ENCODE measurements at regions not wholly inside any gene's neighbourhood (a gene's known extent, or its start where the extent isn't known, plus 50 kb on each side); places are given as distances from the start of the nearest gene placed in this dataset.

GRCh38 chr9:2303056-2303455, 287.9 kb downstream of the SMARCA2 start:
- Histone ChIP-seq H3K27ac (ENCODE audit: insufficient read depth, low read depth, low read length, poor library complexity, severe bottlenecking) (no peak overlapping the region), H3K4me1 (ENCODE audit: control insufficient read depth, insufficient read depth, low read length) (no peaks in the 10 kb centered on the region), H3K4me3 (ENCODE audit: insufficient read depth, low read depth, low read length) (no peak overlapping the region), H3K36me3 (ENCODE audit: control insufficient read depth, insufficient read depth, low read length) (no peaks in the 10 kb centered on the region), H3K9me3 (ENCODE audit: control insufficient read depth, low read length) (no peaks in the 10 kb centered on the region), H3K27me3 (ENCODE audit: control insufficient read depth, insufficient read depth, low read length, poor library complexity, severe bottlenecking) (no peaks in the 10 kb centered on the region)
- 94 to 96% methylated on average over 3 of the region's 3 CpGs for WGBS, 2 experiments

- Histone ChIP-seq H3K27ac (ENCODE audit: insufficient read depth, low read depth, low read length, poor library complexity, severe bottlenecking) (no peak overlapping the region), H3K9me3 (ENCODE audit: control insufficient read depth, low read length) (peaks cover 2% of the 10 kb centered on the region), H3K4me3 (ENCODE audit: insufficient read depth, low read depth, low read length) (no peak overlapping the region), H3K4me1 (ENCODE audit: control insufficient read depth, insufficient read depth, low read length) (no peaks in the 10 kb centered on the region), H3K27me3 (ENCODE audit: control insufficient read depth, insufficient read depth, low read length, poor library complexity, severe bottlenecking) (no peaks in the 10 kb centered on the region), H3K36me3 (ENCODE audit: control insufficient read depth, insufficient read depth, low read length) (no peaks in the 10 kb centered on the region)
- WGBS, 2 experiments: 62 to 70% methylated on average over 4 of the region's 4 CpGs
These were observed 292.3 kb downstream of the SMARCA2 start for GRCh38 chr9:2307480-2307879.

GRCh38 chr9:2311920-2312319, 296.8 kb downstream of the SMARCA2 start:
- Histone ChIP-seq H3K27ac (ENCODE audit: insufficient read depth, low read depth, low read length, poor library complexity, severe bottlenecking) (no peak overlapping the region), H3K4me1 (ENCODE audit: control insufficient read depth, insufficient read depth, low read length) (no peaks in the 10 kb centered on the region), H3K9me3 (ENCODE audit: control insufficient read depth, low read length) (peaks cover 2% of the 10 kb centered on the region)

GRCh38 chr9:2313512-2313911, 298.4 kb downstream of the SMARCA2 start:
- Histone ChIP-seq H3K36me3 (ENCODE audit: control insufficient read depth, insufficient read depth, low read length) (no peaks in the 10 kb centered on the region), H3K9me3 (ENCODE audit: control insufficient read depth, low read length) (peaks cover 2% of the 10 kb centered on the region), H3K4me1 (ENCODE audit: control insufficient read depth, insufficient read depth, low read length) (no peaks in the 10 kb centered on the region), H3K27me3 (ENCODE audit: control insufficient read depth, insufficient read depth, low read length, poor library complexity, severe bottlenecking) (no peaks in the 10 kb centered on the region), H3K4me3 (ENCODE audit: insufficient read depth, low read depth, low read length) (no peak overlapping the region), H3K27ac (ENCODE audit: insufficient read depth, low read depth, low read length, poor library complexity, severe bottlenecking) (no peak overlapping the region)
- WGBS, 2 experiments: 93 to 94% methylated on average over 1 of the region's 1 CpG

More at GRCh38 chr9:2311920-2312319, 296.8 kb downstream of the SMARCA2 start:
- H3K4me3 ChIP-seq (ENCODE audit: insufficient read depth, low read depth, low read length): no peak overlapping the region
- no peaks in the 10 kb centered on the region for H3K36me3 ChIP-seq (ENCODE audit: control insufficient read depth, insufficient read depth, low read length)
- H3K27me3 ChIP-seq (ENCODE audit: control insufficient read depth, insufficient read depth, low read length, poor library complexity, severe bottlenecking): no peaks in the 10 kb centered on the region

- 86 to 90% methylated on average over 1 of the region's 1 CpG for WGBS, 2 experiments
- no peaks in the 10 kb centered on the region for H3K4me1 ChIP-seq (ENCODE audit: control insufficient read depth, insufficient read depth, low read length)
- no peaks in the 10 kb centered on the region for H3K27me3 ChIP-seq (ENCODE audit: control insufficient read depth, insufficient read depth, low read length, poor library complexity, severe bottlenecking)
- no peaks in the 10 kb centered on the region for H3K9me3 ChIP-seq (ENCODE audit: control insufficient read depth, low read length)
- H3K36me3 ChIP-seq (ENCODE audit: control insufficient read depth, insufficient read depth, low read length): no peaks in the 10 kb centered on the region
- no peak overlapping the region for H3K27ac ChIP-seq (ENCODE audit: insufficient read depth, low read depth, low read length, poor library complexity, severe bottlenecking)
- H3K4me3 ChIP-seq (ENCODE audit: insufficient read depth, low read depth, low read length): no peak overlapping the region
These were observed 302.4 kb downstream of the SMARCA2 start for GRCh38 chr9:2317591-2317990.

- WGBS, 2 experiments: 86 to 94% methylated on average over 1 of the region's 1 CpG
- H3K9me3 ChIP-seq (ENCODE audit: control insufficient read depth, low read length): no peaks in the 10 kb centered on the region
- no peak overlapping the region for H3K27ac ChIP-seq (ENCODE audit: insufficient read depth, low read depth, low read length, poor library complexity, severe bottlenecking)
These were observed 302.2 kb upstream of the VLDLR start for GRCh38 chr9:2319421-2319820.

GRCh38 chr9:2320114-2320513, 301.5 kb upstream of the VLDLR start:
- no peak overlapping the region for H3K4me3 ChIP-seq (ENCODE audit: insufficient read depth, low read depth, low read length)
- WGBS, 2 experiments: 91 to 95% methylated on average over 5 of the region's 5 CpGs
- H3K27me3 ChIP-seq (ENCODE audit: control insufficient read depth, insufficient read depth, low read length, poor library complexity, severe bottlenecking): no peaks in the 10 kb centered on the region
- no peak overlapping the region for H3K27ac ChIP-seq (ENCODE audit: insufficient read depth, low read depth, low read length, poor library complexity, severe bottlenecking)
- H3K9me3 ChIP-seq (ENCODE audit: control insufficient read depth, low read length): no peaks in the 10 kb centered on the region
- H3K36me3 ChIP-seq (ENCODE audit: control insufficient read depth, insufficient read depth, low read length): no peaks in the 10 kb centered on the region
- H3K4me1 ChIP-seq (ENCODE audit: control insufficient read depth, insufficient read depth, low read length): no peaks in the 10 kb centered on the region

More at GRCh38 chr9:2319421-2319820, 302.2 kb upstream of the VLDLR start:
- Histone ChIP-seq H3K36me3 (ENCODE audit: control insufficient read depth, insufficient read depth, low read length) (no peaks in the 10 kb centered on the region), H3K4me3 (ENCODE audit: insufficient read depth, low read depth, low read length) (no peak overlapping the region), H3K27me3 (ENCODE audit: control insufficient read depth, insufficient read depth, low read length, poor library complexity, severe bottlenecking) (no peaks in the 10 kb centered on the region), H3K4me1 (ENCODE audit: control insufficient read depth, insufficient read depth, low read length) (no peaks in the 10 kb centered on the region)

- Histone ChIP-seq H3K4me1 (ENCODE audit: control insufficient read depth, insufficient read depth, low read length) (no peaks in the 10 kb centered on the region), H3K9me3 (ENCODE audit: control insufficient read depth, low read length) (no peaks in the 10 kb centered on the region), H3K36me3 (ENCODE audit: control insufficient read depth, insufficient read depth, low read length) (no peaks in the 10 kb centered on the region), H3K27me3 (ENCODE audit: control insufficient read depth, insufficient read depth, low read length, poor library complexity, severe bottlenecking) (no peaks in the 10 kb centered on the region), H3K27ac (ENCODE audit: insufficient read depth, low read depth, low read length, poor library complexity, severe bottlenecking) (no peak overlapping the region), H3K4me3 (ENCODE audit: insufficient read depth, low read depth, low read length) (no peak overlapping the region)
- WGBS, 2 experiments: 72 to 75% methylated on average over 2 of the region's 2 CpGs
These were observed 301.0 kb upstream of the VLDLR start for GRCh38 chr9:2320632-2321031.

GRCh38 chr9:2321523-2322148, 300.0 kb upstream of the VLDLR start:
- Histone ChIP-seq H3K4me3 (ENCODE audit: insufficient read depth, low read depth, low read length) (no peak overlapping the region), H3K27ac (ENCODE audit: insufficient read depth, low read depth, low read length, poor library complexity, severe bottlenecking) (no peak overlapping the region), H3K9me3 (ENCODE audit: control insufficient read depth, low read length) (no peaks in the 10 kb centered on the region), H3K36me3 (ENCODE audit: control insufficient read depth, insufficient read depth, low read length) (no peaks in the 10 kb centered on the region), H3K27me3 (ENCODE audit: control insufficient read depth, insufficient read depth, low read length, poor library complexity, severe bottlenecking) (no peaks in the 10 kb centered on the region), H3K4me1 (ENCODE audit: control insufficient read depth, insufficient read depth, low read length) (no peaks in the 10 kb centered on the region)

GRCh38 chr9:2324742-2325141, 296.8 kb upstream of the VLDLR start:
- no peaks in the 10 kb centered on the region for H3K36me3 ChIP-seq (ENCODE audit: control insufficient read depth, insufficient read depth, low read length)
- WGBS, 2 experiments: 95 to 97% methylated on average over 2 of the region's 2 CpGs
- no peaks in the 10 kb centered on the region for H3K4me1 ChIP-seq (ENCODE audit: control insufficient read depth, insufficient read depth, low read length)
- H3K27me3 ChIP-seq (ENCODE audit: control insufficient read depth, insufficient read depth, low read length, poor library complexity, severe bottlenecking): no peaks in the 10 kb centered on the region
- H3K9me3 ChIP-seq (ENCODE audit: control insufficient read depth, low read length): no peaks in the 10 kb centered on the region
- H3K4me3 ChIP-seq (ENCODE audit: insufficient read depth, low read depth, low read length): no peak overlapping the region
- no peak overlapping the region for H3K27ac ChIP-seq (ENCODE audit: insufficient read depth, low read depth, low read length, poor library complexity, severe bottlenecking)

GRCh38 chr9:2332663-2333062, 288.9 kb upstream of the VLDLR start:
- Histone ChIP-seq H3K27me3 (ENCODE audit: control insufficient read depth, insufficient read depth, low read length, poor library complexity, severe bottlenecking) (no peaks in the 10 kb centered on the region), H3K36me3 (ENCODE audit: control insufficient read depth, insufficient read depth, low read length) (no peaks in the 10 kb centered on the region), H3K9me3 (ENCODE audit: control insufficient read depth, low read length) (no peaks in the 10 kb centered on the region), H3K4me1 (ENCODE audit: control insufficient read depth, insufficient read depth, low read length) (peaks cover 6% of the 10 kb centered on the region), H3K4me3 (ENCODE audit: insufficient read depth, low read depth, low read length) (no peak overlapping the region), H3K27ac (ENCODE audit: insufficient read depth, low read depth, low read length, poor library complexity, severe bottlenecking) (no peak overlapping the region)
- 85 to 88% methylated on average over 4 of the region's 4 CpGs for WGBS, 2 experiments

All from ectodermal cell (in vitro differentiated cells).